GM18909 (cell line): ENCODE measurements at regions not wholly inside any gene's neighbourhood (a gene's known extent, or its start where the extent isn't known, plus 50 kb on each side); places are given as distances from the start of the nearest gene placed in this dataset.

Experiments used
- ATAC-seq: cut with Tn5 transposase; IDR thresholded peaks from one replicate; pipeline ENCODE4 v1.9.1; 2021; ENCODE audit warnings: mild to moderate bottlenecking; ENCODE audit not compliant: unreplicated experiment, poor library complexity

DNA sequence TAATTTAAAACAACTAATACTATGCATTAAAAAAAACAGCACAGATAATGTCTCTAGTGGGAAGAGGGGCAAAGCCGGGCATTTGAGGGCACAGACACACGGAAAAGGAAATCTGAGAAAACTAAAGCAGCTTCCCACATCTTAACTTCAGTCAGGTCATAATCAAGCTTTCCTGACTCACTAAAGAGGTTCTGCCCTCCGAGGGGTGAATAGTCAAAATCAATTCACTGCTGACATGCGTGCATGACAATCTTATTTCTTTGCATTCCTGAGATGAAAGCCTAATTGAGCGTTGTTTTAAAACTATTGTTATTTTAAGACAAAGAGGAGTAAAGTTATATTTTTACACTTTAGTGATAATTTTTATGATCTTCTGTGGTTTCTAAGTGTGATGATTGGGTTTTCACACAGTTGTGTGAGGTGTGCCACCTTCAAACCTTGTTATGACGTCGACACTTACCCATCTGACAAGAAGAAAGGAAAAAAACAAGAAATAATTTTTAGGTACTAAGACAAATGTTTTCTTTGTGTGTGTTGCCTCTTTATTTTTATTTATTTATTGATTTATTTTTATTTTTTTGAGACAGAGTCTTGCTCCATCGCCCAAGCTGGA is 90.9 kb downstream of the GATA6 start:
- ATAC-seq, result no peak

DNA sequence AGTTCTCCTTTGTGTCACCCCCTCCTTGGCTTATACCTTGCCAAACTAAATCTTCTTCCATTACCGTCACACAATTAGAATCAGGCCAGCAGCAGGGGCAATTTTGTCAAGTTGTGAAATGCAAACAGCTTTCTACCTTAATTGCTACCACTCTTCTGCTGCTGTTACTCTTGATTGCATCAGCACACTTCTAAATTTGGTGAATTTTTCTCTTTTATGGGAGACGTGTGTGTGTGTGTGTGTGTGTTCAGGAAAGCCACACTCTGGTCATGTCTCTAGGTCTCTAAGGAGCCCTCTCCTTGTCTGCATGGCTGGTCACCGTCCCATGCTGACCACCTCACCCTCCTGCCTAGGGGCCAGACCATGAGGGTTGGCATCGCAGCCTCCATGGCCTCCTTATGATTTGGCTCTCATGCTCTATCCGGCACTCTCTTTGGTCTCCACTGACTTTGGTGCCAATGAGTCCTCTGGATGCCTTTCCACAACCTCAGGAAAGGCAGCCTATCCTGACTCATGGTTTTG is 87.7 kb downstream of the GATA6 start:
- no peak for ATAC-seq

DNA sequence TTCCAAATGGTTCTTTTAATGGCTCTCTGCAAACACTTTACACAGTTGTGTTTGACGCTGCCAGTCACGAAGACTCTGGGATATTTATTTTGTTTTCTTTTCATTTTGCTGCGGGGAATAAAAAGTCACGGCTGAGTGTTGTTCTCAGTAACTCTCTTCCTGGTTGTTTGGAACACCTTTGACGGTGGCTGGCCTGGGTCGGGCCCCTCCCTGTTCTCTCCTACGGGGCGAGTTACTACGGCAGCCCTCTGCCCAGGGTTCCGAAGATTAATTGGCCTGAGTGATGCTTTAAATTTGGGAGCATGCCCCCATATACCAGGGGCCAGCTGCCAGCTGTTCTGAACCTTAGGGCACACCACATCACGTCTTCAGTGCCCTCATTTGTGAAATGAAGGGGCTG is 84.7 kb downstream of the GATA6 start:
- no peak for ATAC-seq

DNA sequence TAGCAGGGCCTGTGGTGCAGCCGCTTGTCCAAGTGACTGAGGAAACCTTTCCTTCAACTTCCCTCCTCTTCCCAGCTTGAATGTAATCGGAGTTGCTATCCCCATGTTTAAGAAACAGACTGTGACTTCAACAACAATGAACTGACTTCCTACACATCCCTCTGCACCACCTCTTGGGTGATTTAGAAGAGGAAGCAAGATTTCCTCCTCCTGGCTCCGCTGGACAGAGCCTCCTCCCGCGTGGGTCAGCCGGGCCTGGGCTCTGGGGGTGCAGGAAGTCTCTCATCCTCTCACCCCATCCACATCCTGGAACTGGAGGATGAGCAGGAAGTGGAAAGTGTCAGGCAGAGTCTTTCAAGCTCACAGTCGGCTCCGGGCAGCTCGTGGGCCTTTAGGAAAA is 84.3 kb downstream of the GATA6 start:
- no peak for ATAC-seq

DNA sequence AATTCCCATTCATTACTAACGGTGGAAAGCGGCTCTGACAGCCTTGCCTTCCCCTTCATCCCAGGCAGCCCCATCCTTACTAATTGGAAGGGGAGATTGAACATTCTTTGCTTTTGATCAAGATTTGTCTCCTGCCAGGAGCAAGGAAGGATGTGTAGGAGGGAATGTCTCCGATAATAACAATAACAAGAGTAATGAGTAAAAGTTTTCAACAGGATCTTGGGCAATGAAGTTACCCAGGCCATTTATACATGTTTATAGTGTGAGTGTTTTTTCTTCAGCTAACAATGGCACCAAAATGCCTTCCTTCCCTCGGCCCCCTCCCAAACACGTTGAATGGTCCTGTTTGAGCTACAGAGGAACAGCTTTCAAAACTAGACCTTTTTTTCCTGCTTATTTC is 83.8 kb downstream of the GATA6 start:
- no peak for ATAC-seq
